Osteoblast (primary cell): ENCODE measurements at regions not wholly inside any gene's neighbourhood (a gene's known extent, or its start where the extent isn't known, plus 50 kb on each side); places are given as distances from the start of the nearest gene placed in this dataset.

Source experiments
- DNase-seq: peaks from one replicate; pipeline ENCODE4 v3.0.0; 2011; ENCODE audit warnings: low spot score, mixed read lengths; ENCODE audit not compliant: insufficient read length; ENCODE audit errors: missing footprints
- H2AFZ ChIP-seq: 2 replicates; pipeline ENCODE4 v1.6.0; 2011; ENCODE audit warnings: mild to moderate bottlenecking, low read length
- H3K27ac ChIP-seq: 2 replicates; pipeline ENCODE4 v1.5.1; 2011; ENCODE audit warnings: mild to moderate bottlenecking, low read depth, low read length, moderate library complexity
- H3K27me3 ChIP-seq: 2 replicates; pipeline ENCODE4 v1.6.0; 2012; ENCODE audit warnings: mild to moderate bottlenecking, control low read depth, inconsistent platforms, low read length, moderate library complexity; ENCODE audit not compliant: insufficient read depth
- H3K36me3 ChIP-seq: 2 replicates; pipeline ENCODE4 v1.5.1; 2011; ENCODE audit warnings: mild to moderate bottlenecking, low read length, control low read depth, moderate library complexity; ENCODE audit not compliant: insufficient read depth
- H3K4me1 ChIP-seq: 2 replicates; pipeline ENCODE4 v1.5.1; 2011; ENCODE audit warnings: mild to moderate bottlenecking, low read length, control low read depth, moderate library complexity; ENCODE audit not compliant: insufficient read depth
- H3K4me2 ChIP-seq: 2 replicates; pipeline ENCODE4 v1.6.0; 2011; ENCODE audit warnings: mild to moderate bottlenecking, low read length; ENCODE audit not compliant: insufficient read depth
- H3K4me3 ChIP-seq: fragments of 200-600 bp; sonication (generic); 3 replicates; pipeline ENCODE4 v1.5.1; 2012; ENCODE audit warnings: mild to moderate bottlenecking, low read length, inconsistent platforms; ENCODE audit not compliant: insufficient read depth
- H3K79me2 ChIP-seq: 2 replicates; pipeline ENCODE4 v1.6.0; 2012; ENCODE audit warnings: mild to moderate bottlenecking, low read length, control low read depth, inconsistent platforms; ENCODE audit not compliant: insufficient read depth
- H3K9me3 ChIP-seq: 2 replicates; pipeline ENCODE4 v1.5.1; 2011; ENCODE audit warnings: low read depth, low read length, control low read depth
- H4K20me1 ChIP-seq: 2 replicates; pipeline ENCODE4 v1.6.0; 2012; ENCODE audit warnings: mild to moderate bottlenecking, low read length, control low read depth; ENCODE audit not compliant: insufficient read depth
- TF ChIP-seq, protein P1 (sequence below): IDR thresholded peaks from 2 replicates; pipeline ENCODE4 v1.5.1; 2011; ENCODE audit warnings: mild to moderate bottlenecking, low read depth, low read length, moderate library complexity; ENCODE audit errors: extremely low read depth

DNA sequence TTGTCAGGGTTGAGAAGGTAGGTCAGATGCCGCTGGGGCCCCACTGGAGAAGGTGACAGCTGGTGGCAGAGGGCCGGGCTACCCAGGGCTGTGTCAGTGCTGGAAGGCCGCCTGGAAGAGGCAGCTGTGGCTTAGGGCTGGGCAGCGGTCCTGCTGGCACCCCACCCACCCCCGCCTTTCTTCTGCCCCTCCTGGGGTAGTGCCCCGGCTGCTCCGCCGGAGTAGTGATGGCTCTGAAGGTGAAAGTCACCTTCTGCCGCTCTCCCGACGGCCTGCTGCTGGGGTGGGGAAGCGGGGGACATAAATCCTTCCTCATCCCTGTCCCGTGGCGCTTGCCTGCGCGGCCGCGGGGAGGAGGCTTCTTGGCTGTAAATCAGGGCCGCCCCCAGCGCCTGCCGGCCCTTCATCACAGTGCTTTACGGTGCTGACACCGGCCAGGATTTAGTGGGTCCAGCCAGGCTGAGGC lies 332.2 kb downstream of the DYSF start:
- H3K79me2 ChIP-seq, result no peaks in the 10 kb centered on the region
- H3K27ac ChIP-seq, result no peak overlapping the region
- no peak overlapping the region for H3K4me3 ChIP-seq
- no peaks in the 10 kb centered on the region for H3K9me3 ChIP-seq
- TF ChIP-seq, protein P1, sequence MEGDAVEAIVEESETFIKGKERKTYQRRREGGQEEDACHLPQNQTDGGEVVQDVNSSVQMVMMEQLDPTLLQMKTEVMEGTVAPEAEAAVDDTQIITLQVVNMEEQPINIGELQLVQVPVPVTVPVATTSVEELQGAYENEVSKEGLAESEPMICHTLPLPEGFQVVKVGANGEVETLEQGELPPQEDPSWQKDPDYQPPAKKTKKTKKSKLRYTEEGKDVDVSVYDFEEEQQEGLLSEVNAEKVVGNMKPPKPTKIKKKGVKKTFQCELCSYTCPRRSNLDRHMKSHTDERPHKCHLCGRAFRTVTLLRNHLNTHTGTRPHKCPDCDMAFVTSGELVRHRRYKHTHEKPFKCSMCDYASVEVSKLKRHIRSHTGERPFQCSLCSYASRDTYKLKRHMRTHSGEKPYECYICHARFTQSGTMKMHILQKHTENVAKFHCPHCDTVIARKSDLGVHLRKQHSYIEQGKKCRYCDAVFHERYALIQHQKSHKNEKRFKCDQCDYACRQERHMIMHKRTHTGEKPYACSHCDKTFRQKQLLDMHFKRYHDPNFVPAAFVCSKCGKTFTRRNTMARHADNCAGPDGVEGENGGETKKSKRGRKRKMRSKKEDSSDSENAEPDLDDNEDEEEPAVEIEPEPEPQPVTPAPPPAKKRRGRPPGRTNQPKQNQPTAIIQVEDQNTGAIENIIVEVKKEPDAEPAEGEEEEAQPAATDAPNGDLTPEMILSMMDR, result no peak
- H3K36me3 ChIP-seq, result no peaks in the 10 kb centered on the region
- no peak overlapping the region for H2AFZ ChIP-seq
- H3K4me2 ChIP-seq, result no peak overlapping the region
- peaks cover 5% of the 10 kb centered on the region for H3K4me1 ChIP-seq
- peaks cover 18% of the 10 kb centered on the region for H3K27me3 ChIP-seq
- H4K20me1 ChIP-seq, result no peaks in the 10 kb centered on the region
- peak; percentile 44 for DNase-seq

DNA sequence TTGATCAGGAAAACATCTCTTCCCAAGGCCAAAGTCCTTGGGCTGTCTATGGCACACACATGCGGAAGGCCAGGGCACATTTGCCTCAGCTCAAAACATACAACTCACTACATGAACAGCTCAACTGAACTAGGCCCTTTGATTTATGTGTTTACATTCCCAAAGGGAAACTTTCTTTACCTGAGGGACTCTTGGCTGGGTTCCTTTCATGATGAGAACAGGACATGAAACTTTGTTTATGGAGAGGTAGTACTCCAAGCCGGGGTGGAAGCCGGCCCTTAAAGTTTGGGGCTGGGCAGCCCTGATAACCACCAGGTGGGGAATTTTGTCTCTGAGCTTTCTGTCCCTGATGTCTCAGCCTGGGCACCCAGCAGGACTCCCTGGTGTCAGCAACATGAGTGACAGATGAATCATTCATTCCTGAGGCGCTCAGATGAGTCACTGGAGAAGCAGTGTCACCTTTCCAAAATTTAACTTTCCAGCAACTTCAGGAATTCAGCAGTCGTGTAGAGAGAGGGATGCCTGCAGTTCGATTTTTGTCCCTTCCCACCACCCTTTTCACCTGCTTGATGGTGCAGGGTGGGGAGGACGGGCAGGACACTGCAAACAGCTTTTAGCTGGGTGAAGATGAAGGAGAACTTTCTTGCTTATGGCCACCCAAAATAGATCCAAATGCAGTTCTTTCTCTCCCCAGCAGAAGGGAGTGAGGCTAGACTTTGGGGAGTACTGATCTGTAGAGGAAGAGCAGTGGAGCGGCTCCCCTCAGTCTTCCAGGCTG lies 331.6 kb downstream of the DYSF start:
- TF ChIP-seq, protein P1, result no peak
- no peaks in the 10 kb centered on the region for H3K79me2 ChIP-seq
- H3K27me3 ChIP-seq, result peaks cover 24% of the 10 kb centered on the region
- no peak overlapping the region for H3K27ac ChIP-seq
- peak; percentile 92 for DNase-seq
- H3K4me2 ChIP-seq, result no peak overlapping the region
- H2AFZ ChIP-seq, result no peak overlapping the region
- no peak overlapping the region for H3K4me3 ChIP-seq
- no peaks in the 10 kb centered on the region for H3K36me3 ChIP-seq
- no peaks in the 10 kb centered on the region for H3K9me3 ChIP-seq
- H3K4me1 ChIP-seq, result peaks cover 5% of the 10 kb centered on the region
- H4K20me1 ChIP-seq, result no peaks in the 10 kb centered on the region

DNA sequence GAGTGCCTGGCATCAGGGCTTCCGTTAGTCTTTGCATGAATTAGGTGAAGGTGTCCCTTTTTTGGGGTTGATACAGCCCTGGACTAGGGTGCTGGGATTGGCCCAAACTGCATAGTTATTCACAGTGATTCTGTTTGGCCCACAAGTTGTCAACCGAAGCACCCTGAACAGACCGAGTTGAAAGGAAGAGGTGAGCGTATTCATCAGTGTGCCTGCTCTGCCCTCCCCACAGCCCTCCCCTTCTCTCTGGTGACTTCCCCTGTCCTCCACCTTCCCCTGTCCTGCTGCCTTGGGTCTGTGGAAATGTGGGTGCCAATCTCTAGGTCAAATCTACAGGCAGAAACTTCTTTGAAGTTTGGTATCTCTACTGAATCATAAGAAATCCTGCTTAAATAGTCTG lies 330.5 kb downstream of the DYSF start:
- H2AFZ ChIP-seq, result no peak overlapping the region
- TF ChIP-seq, protein P1, result no peak
- H3K9me3 ChIP-seq, result no peaks in the 10 kb centered on the region
- no peak overlapping the region for H3K4me2 ChIP-seq
- peaks cover 33% of the 10 kb centered on the region for H3K27me3 ChIP-seq
- H3K4me3 ChIP-seq, result no peak overlapping the region
- no peaks in the 10 kb centered on the region for H3K36me3 ChIP-seq
- H3K27ac ChIP-seq, result no peak overlapping the region
- H3K79me2 ChIP-seq, result no peaks in the 10 kb centered on the region
- H4K20me1 ChIP-seq, result no peaks in the 10 kb centered on the region
- peaks cover 5% of the 10 kb centered on the region for H3K4me1 ChIP-seq
- peak; percentile 27 for DNase-seq

DNA sequence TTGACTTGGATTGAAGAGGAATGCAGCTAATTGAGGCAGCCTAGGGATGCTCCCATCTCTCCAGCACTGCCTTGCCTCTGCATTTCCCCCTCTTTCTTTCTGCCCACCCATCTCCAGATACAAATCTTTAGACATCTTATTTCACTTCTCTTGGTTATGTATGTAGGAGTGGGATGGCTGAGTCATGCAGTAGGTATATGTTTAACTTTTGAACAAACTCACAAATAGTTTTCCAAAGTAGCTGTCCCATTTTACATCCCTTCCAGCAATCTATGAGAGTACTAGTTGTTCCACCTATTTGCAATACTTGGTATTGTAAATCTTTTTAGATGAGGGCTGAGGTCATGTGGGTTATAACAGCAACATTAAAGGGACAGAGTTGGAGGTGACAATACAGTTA lies 329.9 kb downstream of the DYSF start:
- TF ChIP-seq, protein P1, result no peak
- Histone ChIP-seq H3K27me3 (peaks cover 32% of the 10 kb centered on the region), H3K4me1 (peaks cover 5% of the 10 kb centered on the region), H3K36me3 (no peaks in the 10 kb centered on the region), H3K27ac (no peak overlapping the region), H3K9me3 (no peaks in the 10 kb centered on the region), H3K79me2 (no peaks in the 10 kb centered on the region), H4K20me1 (no peaks in the 10 kb centered on the region), H2AFZ (no peak overlapping the region), H3K4me2 (no peak overlapping the region), H3K4me3 (no peak overlapping the region)
- DNase-seq, result peak; percentile 87
